ENCODE measurements at regions not wholly inside any gene's neighbourhood (a gene's known extent, or its start where the extent isn't known, plus 50 kb on each side); places are given as distances from the start of the nearest gene placed in this dataset.

DNA sequence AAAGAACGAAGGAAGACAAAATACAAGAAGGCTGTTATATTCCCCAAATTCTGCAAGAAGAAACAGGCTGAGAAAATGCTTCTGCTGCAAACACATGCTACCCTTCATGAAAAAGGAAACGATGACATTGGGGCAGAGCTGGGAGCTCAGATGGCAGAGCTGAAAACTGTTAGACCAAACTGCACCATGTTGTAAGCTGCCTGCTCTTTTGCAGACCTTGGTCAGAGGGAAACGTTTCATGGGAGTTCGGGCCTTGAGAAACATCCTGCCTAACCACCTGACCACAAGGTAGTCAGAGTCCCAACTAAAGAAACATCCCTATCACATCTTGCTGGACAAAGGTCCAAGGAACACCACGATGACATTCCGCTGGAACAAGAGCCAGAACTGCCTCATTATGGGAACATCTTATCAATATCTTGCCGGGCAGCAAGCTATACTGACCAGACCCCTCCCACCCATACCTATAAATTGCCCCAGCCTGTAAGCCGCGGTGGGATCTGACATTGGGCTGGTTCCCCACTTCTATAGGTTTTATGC, 110.7 kb upstream of the CTSC start:
- no peak for DNase-seq

DNA sequence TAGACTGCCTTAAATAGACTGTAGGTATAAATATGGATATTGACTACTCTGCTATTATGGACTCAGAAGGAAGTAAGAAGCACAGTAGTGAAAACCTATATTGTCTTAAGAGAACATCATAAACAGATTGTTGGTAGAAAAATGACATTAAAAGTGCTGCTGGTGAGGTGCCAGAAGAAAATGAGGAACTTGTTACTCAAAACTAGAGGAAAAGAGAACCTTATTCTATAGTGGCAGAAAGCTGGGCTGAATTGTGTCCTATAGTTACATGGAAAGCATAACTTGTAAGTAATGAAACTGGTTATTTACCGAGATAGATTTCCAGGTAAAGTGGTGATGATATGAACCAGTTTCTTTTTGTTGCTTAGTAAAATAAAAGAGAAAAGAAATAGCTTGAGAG, 109.7 kb upstream of the CTSC start:
- no peak for DNase-seq

DNA sequence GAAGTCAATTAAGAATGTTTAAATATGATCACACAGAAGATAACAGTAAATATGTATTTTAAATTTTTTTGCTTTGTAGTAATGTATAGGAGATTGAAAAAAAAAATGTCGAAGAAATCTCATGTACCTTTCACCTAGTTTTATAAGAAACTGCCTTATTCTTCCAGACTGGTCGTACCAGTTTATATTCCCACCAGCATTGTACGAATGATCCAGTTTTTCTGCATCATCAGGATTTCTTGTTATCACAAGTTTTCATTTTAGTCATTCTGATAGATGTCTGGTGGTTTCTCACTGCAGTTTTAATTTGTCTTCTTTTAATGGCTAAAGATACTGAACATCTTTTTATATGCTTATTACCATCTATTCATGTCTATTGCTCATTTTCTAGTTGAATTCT, 101.8 kb upstream of the CTSC start:
- no peak for DNase-seq

DNA sequence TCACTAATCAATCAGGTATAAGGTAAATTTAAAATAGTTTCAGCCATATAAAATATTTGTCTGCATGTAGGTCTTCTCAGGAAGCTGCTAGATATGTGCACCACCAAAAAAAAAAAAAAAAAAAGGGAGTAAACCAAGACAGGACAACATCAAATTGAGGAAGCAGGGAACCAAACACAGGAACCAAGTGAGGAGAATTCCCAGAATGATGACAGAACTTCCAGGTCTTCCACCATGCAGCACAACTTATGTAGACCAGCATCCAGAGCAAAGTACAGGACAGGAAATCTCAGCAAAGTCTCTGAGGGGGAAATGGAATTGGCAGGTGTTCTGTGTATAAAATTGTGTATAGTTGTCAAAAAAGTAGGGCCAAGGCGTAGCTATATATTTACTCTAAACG, 101.2 kb upstream of the CTSC start:
- no peak for DNase-seq

DNA sequence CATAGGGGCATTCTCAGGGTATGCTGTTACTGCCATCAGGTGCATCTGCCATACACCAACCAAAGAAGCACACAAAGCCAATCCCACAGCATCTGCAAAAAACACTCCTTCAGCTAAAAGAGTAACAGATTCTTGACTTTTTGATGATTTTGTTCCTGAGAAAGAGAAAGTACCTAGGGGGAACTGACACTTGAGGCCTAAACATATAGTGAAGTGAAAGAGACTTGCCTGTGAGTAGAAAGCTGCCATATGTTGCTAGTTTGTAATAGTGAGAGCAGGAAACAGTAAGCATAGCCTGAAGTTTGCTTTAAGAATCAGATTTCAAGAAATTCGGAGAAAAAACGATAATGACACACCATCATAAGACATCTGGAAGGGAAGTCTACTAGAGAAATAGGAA, 97.9 kb upstream of the CTSC start:
- no peak for DNase-seq

DNA sequence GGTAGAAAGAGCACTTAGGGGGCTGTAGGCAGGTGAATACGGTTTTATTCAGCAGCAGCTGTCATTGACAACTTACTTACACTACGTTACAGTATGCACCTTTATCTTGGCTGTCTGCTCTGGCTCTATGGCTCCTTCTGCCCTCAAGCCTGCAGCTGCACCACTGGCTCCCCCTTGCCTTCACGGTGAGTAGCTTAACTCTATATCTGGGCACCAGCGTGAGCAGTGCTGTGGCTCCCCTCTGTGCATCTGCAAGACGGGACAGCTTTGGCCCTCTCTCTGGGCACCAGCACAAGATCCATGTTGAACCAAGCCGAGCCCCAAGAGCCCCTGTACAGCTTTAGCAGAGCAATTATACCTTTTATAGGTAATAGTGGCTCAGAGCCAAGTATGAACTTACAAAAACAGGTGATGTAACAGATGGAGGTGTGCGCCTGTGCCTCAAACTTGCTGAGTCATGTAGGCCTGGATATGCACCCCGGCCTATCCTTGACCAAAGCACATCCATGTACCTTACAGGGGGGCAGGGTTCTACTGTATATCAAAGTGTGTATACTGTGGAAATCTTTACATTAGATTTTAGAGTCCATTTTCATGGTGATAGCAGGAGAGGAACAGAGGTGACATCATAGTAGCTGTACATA, 96.9 kb upstream of the CTSC start:
- DNase-seq = no peak

DNA sequence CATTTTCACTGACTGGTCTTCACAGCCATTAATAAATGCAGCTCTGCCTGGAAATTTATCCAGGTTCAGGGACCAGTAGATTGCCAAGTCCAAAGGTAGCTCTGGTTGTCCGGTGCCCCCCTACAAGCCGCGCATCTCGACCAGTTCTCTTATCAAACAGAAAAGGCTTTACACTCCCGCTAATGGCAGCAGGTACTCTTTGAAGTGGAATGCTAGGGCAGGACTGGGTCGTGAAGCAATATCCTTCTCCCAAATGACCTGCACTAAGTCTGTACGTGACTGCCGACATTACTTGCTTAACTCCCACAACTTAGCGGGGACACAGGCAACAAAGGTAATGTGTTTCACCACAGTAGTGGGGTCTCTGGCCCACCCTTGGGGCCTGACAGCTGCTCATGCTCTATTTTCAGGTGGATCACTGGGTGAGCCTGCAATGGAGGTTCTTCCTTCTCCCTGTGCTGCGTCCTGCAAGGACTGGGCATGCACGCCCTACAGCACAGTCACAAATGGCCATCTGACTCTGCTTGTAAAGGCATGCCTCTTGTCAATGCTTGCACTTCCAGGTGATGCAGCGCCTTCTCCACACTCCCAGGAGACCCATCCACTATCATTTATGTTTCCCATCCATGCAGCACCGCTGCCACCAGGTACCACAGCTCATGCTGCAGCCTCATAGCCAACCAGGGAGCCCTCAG, 96.1 kb upstream of the CTSC start:
- no peak for DNase-seq

DNA sequence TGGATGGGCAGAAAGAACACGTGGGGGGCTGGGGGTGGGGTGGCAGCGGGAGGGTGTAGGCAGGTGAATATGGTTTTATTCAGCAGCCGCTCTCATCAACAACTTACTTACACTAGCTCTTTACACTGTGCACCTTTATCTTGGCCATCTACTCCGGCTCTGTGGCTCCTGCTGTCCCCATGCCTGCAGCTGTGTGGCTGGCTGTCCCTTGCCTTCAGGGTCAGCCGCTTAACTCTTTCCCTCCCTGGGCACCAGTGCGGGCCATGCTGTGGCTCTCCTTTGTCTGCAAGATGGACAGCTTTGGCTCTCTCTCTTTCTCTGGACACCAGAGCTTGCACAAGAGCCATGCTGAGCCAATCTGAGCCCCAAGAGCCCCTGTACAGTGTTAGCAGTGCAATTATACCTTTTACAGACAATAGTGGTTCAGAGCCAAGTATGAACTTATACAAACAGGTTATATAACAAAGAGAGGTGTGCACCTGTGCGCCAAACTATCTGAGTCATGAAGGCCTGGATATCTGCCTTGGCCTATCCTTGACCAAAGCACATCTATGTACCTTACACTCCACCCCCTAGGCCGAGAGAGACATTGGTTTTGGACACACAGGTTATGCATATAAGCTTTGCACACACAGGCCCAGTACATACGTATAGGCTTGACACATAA, 94.3 kb upstream of the CTSC start:
- no peak for DNase-seq

DNA sequence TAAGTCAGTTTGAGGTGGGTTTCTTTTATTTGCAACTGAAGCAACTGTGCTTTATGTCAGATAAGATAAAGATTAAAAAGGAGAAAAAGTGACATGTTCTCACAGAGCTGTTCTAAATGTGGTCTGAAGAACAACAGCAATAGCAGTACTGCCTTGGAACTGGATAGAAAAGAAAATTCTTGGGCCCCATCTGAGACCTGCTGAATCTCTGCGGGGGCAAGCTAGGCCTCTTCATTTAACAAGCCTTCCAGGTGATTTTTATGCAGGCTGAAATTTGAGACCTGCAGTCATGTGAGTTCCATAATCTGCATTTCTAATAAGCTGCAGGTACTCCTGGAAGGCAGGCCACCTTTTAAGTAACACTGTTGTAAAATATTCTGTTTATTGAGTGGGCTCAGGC, 91.4 kb upstream of the CTSC start:
- no peak for DNase-seq

DNA sequence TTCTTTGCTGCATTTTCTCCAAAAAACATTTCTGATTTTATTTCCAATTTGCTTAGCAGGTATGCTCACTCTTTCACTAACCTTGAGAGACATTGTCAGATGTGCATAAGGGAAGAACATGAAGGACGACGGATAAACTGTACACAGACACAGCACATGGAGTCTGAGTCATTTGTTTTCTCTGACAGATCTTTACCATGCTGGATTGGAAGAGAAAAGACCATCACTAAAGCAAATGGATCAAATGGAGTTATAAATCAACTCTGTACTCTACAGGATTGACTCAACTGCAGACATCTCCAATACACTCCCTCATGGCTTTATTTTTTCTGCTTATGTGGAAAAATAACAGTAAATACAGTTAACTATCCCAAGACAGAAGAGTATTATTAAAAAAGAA, 90.2 kb upstream of the CTSC start:
- DNase-seq = no peak

DNA sequence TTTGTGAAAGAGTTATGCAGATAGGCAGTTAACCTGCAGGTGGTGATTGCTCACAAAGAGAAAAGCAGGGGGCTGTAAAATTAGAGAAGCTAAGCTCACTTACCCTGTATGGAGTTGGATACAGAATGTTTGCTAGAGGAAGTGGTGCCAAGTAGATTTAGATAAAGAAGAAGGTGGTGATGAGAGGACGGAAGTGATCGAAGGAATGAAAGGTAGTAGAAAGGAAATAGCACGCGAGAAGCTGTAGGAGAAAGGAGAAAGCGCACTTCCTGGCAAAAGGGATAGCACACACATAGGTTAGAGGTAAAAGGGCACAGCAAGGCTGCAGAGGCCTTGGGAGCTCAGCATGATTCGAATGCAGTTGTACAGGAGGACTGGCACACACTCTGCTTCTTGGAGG, 87.3 kb upstream of the CTSC start:
- DNase-seq = no peak

DNA sequence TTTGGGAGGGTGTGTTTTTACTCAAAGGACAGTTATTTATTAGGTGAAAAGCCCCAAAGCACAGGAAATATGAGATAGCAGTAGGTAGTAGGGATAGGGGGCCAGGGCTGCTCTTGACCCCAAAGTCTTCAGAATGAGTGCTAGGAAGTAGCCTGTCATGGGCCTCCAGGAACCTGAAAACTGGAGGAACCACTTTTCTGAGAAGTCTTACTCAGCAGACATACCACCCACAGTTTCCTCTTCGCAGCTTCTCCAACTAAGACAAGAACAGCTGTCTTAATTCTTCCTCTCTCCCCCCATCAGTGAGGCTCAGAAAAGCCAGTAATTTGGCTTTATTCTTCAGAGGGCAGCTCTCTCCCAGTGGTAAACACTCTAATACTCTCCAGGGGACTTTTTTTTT, 84.0 kb upstream of the CTSC start:
- no peak for DNase-seq

DNA sequence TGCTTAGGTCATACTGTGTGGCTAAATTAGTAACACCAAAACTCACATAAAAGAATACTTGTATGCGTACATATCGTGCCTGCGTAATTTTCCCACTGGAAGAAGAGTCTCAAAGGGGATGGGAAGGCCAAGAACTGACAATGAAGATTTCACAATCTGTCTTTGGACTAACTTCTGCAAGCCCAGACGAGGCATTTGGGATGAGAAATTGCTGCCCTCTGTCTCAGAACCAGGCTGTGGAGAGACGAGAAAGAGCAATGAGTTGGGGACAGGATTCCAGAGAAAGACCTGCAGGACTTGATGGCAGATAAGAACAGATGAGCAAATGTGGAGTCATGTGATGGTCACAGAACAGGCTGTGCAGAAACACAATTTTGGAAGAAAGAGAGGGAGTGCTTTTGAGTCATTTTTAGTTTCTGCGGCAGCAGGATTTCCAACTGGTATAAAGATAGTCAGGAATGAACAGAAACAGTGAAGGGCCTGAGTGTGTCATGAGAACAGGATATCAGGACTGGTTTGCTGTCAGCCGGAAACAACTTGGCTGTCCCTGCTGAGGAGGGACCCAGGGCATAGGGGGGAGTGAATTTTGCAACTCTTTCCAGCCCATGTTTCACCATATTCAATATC, 82.7 kb upstream of the CTSC start:
- DNase-seq = no peak

DNA sequence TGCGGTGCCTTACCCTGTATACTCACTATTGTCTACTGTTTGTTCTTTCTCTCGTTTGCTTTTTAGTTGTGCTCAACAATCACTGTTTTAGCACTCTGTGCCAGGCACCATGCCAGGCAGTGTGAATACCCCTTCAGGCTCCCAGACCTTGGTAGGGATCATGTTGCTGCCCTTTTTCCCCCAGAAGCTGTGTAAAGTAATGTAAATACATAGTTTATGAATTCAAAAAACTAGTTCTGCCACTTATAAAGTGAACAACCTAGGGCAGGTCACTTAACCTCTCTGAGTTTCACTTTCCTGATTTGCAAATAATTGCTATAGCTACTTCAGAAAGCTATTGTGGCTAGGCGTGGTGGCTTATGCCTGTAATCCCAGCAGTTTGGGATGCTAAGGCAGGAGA, 81.0 kb upstream of the CTSC start:
- no peak for DNase-seq

DNA sequence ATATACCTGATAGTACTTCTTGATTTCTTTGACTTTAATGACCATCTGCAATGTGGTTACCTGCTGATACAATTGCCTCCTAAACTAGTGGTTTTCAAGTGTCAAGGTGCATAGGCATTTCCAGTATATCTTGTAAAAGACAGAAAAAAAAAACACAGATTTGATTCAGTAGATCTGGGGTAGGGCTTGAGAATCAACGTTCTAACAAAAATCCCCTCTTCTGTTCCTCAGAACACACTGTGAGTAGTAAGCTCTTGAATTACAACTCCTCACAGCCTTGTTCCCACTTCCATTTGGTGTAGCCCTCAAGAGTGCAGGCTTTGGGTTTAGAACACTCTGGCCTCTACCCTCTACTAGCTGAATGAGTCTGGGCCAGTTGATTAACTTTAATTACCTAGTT, 78.0 kb upstream of the CTSC start:
- DNase-seq = no peak

DNA sequence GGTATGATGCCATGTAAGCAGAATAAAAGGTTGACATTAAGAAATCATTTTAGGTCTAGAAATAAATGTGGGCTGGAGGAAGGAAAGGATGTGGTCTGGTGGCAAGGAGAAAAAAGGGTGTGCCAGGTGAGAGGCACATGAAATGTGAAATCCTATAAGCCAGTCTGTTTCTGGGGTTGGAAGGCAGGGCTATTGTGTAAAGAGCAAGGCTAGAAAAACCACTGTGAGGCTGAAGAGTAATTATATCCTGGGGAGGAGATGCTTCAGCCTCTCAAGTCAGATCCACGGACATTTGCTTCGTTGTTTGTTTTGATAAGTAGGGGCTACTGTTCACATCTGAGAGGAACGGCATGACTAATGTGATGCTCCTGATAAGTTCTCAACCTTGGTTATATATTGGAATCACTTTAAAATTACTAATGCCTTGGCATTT, 77.5 kb upstream of the CTSC start:
- DNase-seq = peak; percentile 17

DNA sequence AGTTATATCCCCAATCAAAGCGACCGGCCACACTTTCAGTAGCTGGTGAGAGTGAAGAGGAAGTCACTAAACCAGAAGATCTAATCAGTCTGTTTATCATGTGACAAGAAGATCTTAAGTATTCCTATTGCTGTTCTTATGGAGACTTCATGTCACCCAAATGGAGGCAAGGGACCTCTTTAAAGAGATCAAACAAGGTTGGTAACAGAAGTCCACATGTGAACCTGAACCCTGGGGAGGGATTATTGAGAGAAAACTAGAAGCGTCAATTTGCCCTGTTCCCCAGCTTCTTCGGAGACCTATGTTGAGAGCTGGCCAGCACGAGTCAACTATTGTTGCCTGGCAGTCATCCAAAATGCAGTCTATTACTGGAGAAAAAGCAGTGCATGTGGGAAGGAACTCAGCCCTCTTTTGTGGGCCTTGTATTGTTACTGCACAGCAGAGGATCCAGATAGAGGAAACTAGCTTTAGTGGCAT, 76.9 kb upstream of the CTSC start:
- peak; percentile 18 for DNase-seq

DNA sequence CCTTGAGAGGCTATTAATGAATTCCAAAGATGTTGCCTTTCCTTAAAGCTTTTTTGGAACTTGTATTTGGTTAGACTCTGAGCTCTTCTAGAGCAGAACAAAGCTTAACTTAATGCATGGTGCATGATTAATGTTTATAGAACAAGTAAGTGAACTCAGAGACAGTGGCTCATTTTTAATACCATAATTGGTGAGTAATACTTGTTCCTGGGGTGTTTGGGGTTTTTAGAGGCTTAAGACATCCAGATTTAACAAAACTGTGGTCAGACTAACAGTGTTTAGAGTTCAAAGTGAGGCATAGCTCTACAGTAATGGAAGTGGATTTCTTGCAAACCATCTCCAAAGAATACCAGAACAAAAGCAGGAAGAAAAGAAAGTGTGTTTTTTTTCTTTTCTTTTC, 73.7 kb upstream of the CTSC start:
- no peak for DNase-seq

DNA sequence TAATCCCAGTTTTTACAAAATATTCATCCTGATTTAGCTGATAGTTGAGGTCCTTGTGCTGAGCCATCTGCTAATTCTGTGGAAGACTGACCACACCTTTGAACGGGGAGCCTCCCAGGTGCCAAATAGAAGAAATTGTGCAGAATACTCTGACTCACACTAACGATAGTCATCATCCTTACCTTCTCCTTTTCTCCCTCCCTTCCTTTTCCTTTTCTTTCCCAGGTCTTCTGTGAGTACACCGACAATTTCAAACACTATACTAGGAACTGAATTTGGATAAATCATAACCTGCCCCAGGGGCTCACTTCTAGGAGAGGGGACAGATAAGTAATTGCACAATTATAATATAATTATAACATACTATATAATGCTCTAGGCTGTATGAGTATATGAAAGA, 73.1 kb upstream of the CTSC start:
- no peak for DNase-seq

DNA sequence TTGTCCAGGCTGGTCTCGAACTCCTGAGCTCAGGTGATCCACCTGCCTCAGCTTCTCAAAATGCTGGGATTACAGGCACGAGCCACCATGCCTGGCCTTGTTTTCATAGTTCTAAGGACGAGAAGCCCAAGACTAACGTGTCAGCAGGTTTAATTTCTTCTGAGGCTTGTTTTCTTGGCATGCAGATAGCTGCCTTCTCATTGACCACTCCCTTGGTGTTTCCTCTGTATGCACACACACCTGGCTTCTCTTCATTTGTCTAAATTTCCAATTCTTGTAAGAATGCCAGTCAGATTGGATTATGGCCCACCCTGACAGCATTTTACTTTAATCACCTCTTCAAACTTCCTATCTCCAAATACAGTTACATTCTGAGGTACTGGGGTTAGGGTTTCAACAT, 72.5 kb upstream of the CTSC start:
- no peak for DNase-seq

DNA sequence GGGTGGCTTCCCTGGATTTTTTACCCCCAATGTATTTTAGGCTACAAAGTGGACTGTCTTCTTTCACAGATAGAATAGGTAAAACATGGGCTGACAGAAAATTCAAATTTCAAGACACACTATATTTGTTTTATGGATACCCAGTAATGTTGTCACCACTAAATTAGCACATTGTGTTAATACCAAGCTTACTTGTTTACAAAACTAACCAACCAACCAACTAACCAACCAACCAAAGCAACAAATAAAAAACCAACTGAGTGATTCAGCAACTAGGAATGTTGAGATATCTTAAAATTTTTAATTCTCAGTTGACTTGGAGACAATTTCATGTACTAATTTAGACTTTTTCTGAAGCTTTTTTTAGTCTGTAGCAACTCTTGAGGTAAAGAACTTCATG, 69.3 kb upstream of the CTSC start:
- DNase-seq = no peak

DNA sequence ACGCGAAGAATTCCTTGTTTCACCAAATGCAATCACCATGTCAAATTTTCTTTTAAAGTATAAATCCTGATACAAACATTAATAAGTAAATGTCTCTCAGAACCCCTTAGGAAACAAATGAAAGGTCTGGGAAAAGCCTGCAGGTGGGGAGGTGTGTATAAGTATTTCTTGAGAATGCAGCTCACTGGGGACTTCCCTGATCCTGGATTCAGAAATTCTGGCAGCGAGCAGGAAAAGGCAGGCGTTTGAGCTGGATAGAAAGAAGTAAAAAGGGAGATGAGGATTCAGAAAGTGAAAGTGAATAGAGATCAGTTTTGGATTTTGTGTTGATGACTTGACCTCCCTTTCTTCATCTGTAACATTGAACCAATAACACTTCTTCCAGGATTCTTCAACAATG, 68.3 kb upstream of the CTSC start:
- no peak for DNase-seq

DNA sequence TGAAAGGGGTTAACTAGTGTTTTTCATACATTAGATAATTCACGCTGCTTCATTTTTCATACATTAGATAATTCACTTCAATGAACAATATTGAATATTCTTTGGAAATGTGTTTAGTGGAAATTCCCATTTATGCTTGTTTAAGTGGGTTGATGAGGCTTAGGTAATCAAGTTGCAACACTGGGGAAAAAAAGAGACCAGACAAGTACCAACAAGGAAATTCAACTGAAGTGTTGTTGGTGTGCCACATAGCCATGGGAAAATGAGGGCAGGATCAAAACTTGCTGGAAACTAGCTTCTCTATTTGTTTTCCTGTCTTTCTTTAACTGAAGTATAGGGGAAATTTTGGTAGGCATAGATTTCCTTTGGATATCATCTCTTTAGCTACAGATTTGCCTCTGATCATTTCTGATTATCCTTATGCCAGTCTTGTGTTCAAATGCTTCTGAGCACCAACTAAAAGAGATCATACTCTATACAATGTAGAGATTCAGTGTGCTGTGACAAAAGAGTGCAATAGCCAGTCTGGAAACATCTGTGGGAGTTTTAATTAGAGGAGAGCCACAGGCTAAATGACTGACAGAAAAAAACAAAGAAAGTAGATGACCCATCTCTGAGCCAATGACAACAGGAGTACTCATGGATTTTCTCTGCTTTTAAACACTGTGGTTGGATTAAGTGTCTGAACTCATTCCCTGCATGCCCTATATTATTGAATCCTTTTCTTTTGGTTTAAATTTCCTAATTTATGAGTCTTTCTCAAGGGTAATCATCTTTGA, 67.6 kb upstream of the CTSC start:
- DNase-seq = no peak

All from activated gamma-delta T cell treated with Interleukin-2 at 50 U/mL for 16 hours (primary cell).